ENCODE measurements at regions not wholly inside any gene's neighbourhood (a gene's known extent, or its start where the extent isn't known, plus 50 kb on each side); places are given as distances from the start of the nearest gene placed in this dataset.

GRCh38 chr4:11342401-11342800, 86.3 kb downstream of the HS3ST1 start:
- no peak for DNase-seq

DNA sequence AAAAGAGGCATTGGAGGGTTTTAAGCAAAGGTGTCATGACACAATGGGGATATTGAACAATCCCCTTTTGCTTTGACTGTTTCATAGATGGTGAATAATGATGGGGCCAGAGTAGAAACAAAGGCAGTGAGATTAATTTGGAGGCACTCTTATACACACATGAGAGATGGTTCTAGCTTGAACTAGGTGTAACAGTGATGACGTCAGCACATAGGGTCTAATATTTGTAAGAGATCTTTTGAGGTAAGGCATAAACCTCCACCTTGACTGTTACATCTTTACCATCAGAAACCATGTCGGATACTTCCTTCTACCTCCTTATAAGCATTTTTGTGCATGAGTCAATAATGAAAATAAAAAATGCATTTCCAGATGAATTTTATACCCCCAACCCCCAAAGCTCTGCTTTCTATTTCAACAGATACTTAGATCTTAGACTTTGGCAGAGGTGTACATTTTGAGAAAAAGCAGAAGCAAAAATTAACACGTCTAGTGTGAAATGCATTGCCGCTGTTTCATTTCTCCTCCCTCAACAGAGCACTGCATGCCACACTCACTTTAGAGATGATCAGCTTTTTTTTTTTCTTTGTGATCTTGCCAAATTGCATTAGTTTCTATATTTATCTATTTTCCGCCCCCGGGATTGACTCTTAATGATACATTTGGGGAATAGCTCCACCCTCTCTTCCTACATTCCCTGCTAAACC, 87.2 kb downstream of the HS3ST1 start:
- no peak for DNase-seq

DNA sequence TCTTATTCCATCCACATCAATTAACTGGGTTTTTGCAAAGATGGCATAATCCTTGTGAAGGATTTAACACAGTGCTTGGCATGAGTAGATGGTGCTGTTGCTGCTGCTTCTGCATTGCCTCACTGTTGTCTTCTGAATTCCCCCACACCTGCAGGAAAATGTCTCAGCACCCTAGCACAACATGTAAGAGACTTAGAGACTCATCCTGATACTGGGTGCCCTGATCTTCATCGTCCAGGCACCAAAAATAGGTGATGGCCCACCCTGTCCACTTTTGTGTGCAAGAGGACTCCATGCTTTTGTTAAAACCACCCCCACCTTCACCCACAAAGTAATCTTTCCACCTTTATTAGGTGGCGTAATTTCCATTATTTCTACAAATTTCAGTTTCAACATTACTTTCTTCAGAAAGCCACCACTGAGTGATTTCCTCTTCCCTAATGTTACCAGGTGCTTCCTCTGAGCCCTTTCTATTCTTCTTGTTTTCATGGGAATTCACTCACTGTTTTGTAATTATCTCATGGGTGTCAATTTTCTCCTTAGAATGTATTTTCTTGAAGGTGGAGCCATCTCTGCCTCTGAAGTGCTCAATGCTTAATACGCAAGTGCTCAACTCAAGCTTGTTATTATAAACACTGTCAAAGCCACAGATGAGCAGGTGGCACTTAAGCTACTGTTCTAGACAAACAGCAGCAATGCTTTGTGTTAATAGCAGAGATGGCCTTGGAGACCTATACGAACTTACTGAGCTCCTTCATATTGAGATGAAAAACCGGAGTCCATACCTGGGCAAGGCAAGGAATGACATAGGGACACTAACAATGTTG, 89.5 kb downstream of the HS3ST1 start:
- DNase-seq: peak; percentile 20

DNA sequence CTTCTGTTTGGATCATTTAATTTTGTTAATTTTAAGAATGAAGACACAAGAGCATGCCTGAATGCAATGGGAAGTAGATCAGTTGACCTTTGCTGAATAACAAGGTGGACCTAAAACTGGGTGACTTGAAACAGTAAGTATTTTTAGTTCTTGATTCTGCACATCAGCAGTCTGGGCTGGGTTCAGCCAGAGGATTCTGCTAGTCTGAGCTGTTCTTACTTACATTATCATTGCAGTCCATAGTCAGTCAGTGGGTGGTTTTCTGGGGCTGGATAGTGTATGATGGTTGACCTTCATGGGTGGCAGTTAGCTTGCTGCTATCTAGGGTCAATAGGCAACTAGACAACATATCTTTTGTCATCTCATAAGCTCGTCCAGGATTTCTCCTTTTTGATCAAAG, 91.4 kb downstream of the HS3ST1 start:
- DNase-seq: no peak

- no peak for DNase-seq
These were observed 92.3 kb downstream of the HS3ST1 start for GRCh38 chr4:11336435-11336834.

DNA sequence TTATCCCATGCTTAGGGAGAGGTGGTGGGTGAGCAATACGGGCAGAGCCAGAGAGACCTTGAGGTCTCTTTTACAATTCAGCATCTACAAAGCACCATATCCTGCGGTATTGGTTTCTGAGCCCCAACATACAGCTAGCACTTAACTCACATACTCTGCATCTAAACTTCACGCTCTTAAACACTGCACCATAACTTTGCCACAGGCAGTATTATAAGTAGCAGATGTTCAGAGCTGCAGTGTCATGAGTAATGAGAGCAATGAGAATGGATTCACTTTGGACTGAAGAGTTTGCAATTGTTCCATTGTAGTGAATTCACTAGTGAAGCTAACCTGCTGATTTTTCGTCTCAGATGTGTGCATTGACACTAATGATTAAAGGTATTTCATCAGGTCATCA, 93.8 kb downstream of the HS3ST1 start:
- no peak for DNase-seq

DNA sequence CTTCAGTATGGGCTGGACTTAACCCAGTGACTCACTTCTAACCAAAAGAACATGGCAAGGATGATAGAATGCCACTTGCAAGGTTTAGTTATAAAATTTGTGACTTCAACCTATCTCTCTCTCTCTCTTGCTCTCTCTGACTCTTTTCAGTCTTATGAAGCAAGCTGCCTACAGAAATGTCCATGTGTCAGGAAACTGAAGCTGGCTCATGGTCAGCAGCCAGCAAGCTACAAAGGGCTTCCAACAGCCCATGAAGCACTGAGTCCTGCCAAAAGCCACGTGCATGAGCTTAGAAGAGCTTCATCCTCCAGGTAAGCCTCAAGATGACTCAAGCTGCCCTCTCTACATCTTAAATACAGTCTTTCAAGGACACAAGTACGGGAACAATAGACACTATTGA, 100.3 kb downstream of the HS3ST1 start:
- no peak for DNase-seq

DNA sequence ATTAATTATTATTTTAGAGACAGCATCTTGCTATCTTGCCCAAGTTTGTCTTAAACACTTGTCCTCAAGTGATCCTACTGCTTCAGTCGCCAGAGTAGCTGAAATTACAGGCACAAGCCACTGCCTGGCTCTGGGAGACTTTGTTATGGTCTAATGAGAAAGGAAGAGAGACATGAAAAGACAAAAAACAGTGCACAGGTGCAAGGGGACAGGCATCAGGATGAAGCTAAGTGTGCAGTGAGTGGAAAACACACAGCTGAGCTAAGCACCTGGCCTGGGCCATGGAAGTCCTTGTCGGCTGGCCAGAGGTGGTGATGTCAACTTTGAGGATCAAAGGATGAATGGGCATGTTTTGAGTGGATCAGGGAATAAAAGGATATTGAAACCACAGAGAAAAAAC, 102.7 kb downstream of the HS3ST1 start:
- DNase-seq: peak; percentile 14

GRCh38 chr4:11323771-11324170, 104.9 kb downstream of the HS3ST1 start:
- DNase-seq: no peak

GRCh38 chr4:11313157-11313943, 115.3 kb downstream of the HS3ST1 start:
- no peak for DNase-seq

GRCh38 chr4:11312389-11312788, 116.3 kb downstream of the HS3ST1 start:
- no peak for DNase-seq

- DNase-seq: no peak
These were observed 127.5 kb downstream of the HS3ST1 start for GRCh38 chr4:11301075-11301660.

GRCh38 chr4:11299836-11300235, 128.9 kb downstream of the HS3ST1 start:
- DNase-seq: no peak

DNA sequence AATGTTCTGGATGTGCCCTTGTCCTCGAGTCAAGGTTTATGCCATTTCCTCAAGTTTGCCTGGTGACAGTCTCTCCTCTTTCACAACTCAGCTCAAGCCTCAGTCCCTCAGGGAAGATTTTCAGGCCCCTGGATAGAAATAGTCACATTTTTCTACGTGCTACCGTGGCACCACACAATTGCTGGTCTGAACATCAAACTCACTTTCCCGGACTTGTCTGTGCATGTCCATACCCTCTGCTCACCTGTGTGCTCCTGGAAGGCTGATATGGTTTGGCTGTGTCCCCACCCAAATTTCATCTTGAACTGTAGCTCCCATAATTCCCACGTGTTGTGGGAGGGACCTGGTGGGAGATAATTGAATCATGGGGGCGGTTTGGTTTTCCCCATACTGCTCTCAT, 129.7 kb downstream of the HS3ST1 start:
- no peak for DNase-seq

GRCh38 chr4:11298451-11298850, 130.2 kb downstream of the HS3ST1 start:
- no peak for DNase-seq

GRCh38 chr4:11297627-11298026, 131.1 kb downstream of the HS3ST1 start:
- DNase-seq: no peak

GRCh38 chr4:11297201-11297600, 131.5 kb downstream of the HS3ST1 start:
- no peak for DNase-seq

GRCh38 chr4:11293866-11294265, 134.8 kb downstream of the HS3ST1 start:
- no peak for DNase-seq

GRCh38 chr4:11287055-11287454, 141.6 kb downstream of the HS3ST1 start:
- DNase-seq: no peak

- no peak for DNase-seq
These were observed 142.2 kb downstream of the HS3ST1 start for GRCh38 chr4:11286533-11286932.

- DNase-seq: no peak
These were observed 147.0 kb downstream of the HS3ST1 start for GRCh38 chr4:11281720-11282119.

GRCh38 chr4:11271263-11271662, 157.4 kb downstream of the HS3ST1 start:
- no peak for DNase-seq

GRCh38 chr4:11268149-11268548, 160.5 kb downstream of the HS3ST1 start:
- no peak for DNase-seq

All from NCI-H1092 treated with DMSO at 0.1 percent for 48 hours (cell line).